Natural killer cell (primary cell): ENCODE measurements at regions not wholly inside any gene's neighbourhood (a gene's known extent, or its start where the extent isn't known, plus 50 kb on each side); places are given as distances from the start of the nearest gene placed in this dataset.

Experiments
- ATAC-seq, 3 donors: fragments of 150-1000 bp in 2 of 3; fragments of 200-7000 bp in 1 of 3; cut with Tn5 transposase; 1 replicate in 1 of 3; 2 replicates in 2 of 3; pipeline ENCODE4 v1.10.0; 2021; ENCODE audit warnings: mild to moderate bottlenecking in 2 of 3, moderate library complexity in 2 of 3
- DNase-seq, 2 donors: peaks; one replicate each; pipeline versions ENCODE4 v3.0.0 to v3.0.0-alpha.2; 2013 to 2021; ENCODE audit warnings: mixed read lengths in 1 of 2
- H3K27ac ChIP-seq: one replicate; pipeline ENCODE4 v1.5.1; 2013; ENCODE audit warnings: mild to moderate bottlenecking, low read length
- H3K27me3 ChIP-seq: one replicate; pipeline ENCODE4 v1.6.1; 2013; ENCODE audit warnings: low read length; ENCODE audit not compliant: control insufficient read depth, insufficient read depth
- H3K36me3 ChIP-seq: one replicate; pipeline ENCODE4 v1.6.1; 2013; ENCODE audit warnings: low read length; ENCODE audit not compliant: control insufficient read depth, insufficient read depth
- H3K4me1 ChIP-seq: one replicate; pipeline ENCODE4 v1.6.1; 2013; ENCODE audit warnings: low read length; ENCODE audit not compliant: control insufficient read depth, insufficient read depth
- H3K4me3 ChIP-seq: one replicate; pipeline ENCODE4 v1.5.1; 2013; ENCODE audit warnings: low read length
- H3K9me3 ChIP-seq: one replicate; pipeline ENCODE4 v1.6.1; 2013; ENCODE audit warnings: low read length; ENCODE audit not compliant: control insufficient read depth, insufficient read depth
- H3K27ac Mint-ChIP-seq, 2 donors: one replicate each; pipeline ENCODE4 v1.8.0; 2022; ENCODE audit warnings: mild to moderate bottlenecking in 2 of 2, mixed read lengths in 2 of 2, moderate library complexity in 1 of 2
- H3K27me3 Mint-ChIP-seq, 2 donors: one replicate each; pipeline ENCODE4 v1.8.0; 2022; ENCODE audit warnings: low read depth in 2 of 2, mixed read lengths in 2 of 2
- H3K36me3 Mint-ChIP-seq: one replicate; pipeline ENCODE4 v1.8.0; 2022; ENCODE audit warnings: mixed read lengths
- H3K4me1 Mint-ChIP-seq, 2 donors: one replicate each; pipeline ENCODE4 v1.8.0; 2022; ENCODE audit warnings: mixed read lengths in 2 of 2
- H3K4me3 Mint-ChIP-seq: one replicate; pipeline ENCODE4 v1.8.0; 2022; ENCODE audit warnings: mild to moderate bottlenecking, moderate library complexity, mixed read lengths
- H3K9me3 Mint-ChIP-seq, 2 donors: one replicate each; pipeline ENCODE4 v1.8.0; 2022; ENCODE audit warnings: mixed read lengths in 2 of 2
- CTCF ChIP-seq: fragments of 200-600 bp; IDR thresholded peaks from one replicate; pipeline ENCODE4 v1.8.0; 2022; ENCODE audit warnings: antibody characterized with exemption
- WGBS: methylation state at CpG from one replicate; pipeline ENCODE4 v1.1.7; 2013; ENCODE audit warnings: missing lambda C conversion rate; ENCODE audit not compliant: insufficient coverage; 5-methylcytosine and 5-hydroxymethylcytosine counted together
- intact Hi-C: fragments of 100-400 bp; cut with micrococcal nuclease; formaldehyde crosslinking; loops from one replicate; pipeline ENCODE4 v1.14.2; 2022

GRCh38 chr16:26688699-26689098, 378.0 kb upstream of the C16orf82 start:
- no peaks in the 10 kb centered on the region for H3K36me3 Mint-ChIP-seq
- WGBS: 80% methylated on average over 5 of the region's 7 CpGs
- no peak for ATAC-seq
- no peak overlapping the region for H3K4me3 Mint-ChIP-seq
- no peak for TF ChIP-seq CTCF
- Histone ChIP-seq H3K4me1 (no peaks in the 10 kb centered on the region), H3K36me3 (no peaks in the 10 kb centered on the region), H3K27ac (no peak overlapping the region), H3K9me3 (no peaks in the 10 kb centered on the region), H3K4me3 (no peak overlapping the region), H3K27me3 (no peaks in the 10 kb centered on the region)
- no peaks in the 10 kb centered on the region for H3K9me3 Mint-ChIP-seq
- intact Hi-C loops: no loop called here
- DNase-seq: no peak
- H3K4me1 Mint-ChIP-seq: no peaks in the 10 kb centered on the region
- peaks cover 5 to 6% of the 10 kb centered on the region in 2 donors for H3K27me3 Mint-ChIP-seq
- no peak overlapping the region for H3K27ac Mint-ChIP-seq

- no peak overlapping the region for H3K27ac Mint-ChIP-seq
- H3K9me3 ChIP-seq: no peaks in the 10 kb centered on the region
- no peaks in the 10 kb centered on the region for H3K27me3 ChIP-seq
- TF ChIP-seq CTCF: no peak
- no peak overlapping the region for H3K27ac ChIP-seq
- H3K36me3 Mint-ChIP-seq: no peaks in the 10 kb centered on the region
- H3K4me1 Mint-ChIP-seq: no peaks in the 10 kb centered on the region
- no CpG with 5 or more reads among the region's 1 CpG for WGBS
- H3K36me3 ChIP-seq: no peaks in the 10 kb centered on the region
- H3K4me1 ChIP-seq: no peaks in the 10 kb centered on the region
- H3K27me3 Mint-ChIP-seq: peaks cover 5 to 8% of the 10 kb centered on the region in 2 donors
- intact Hi-C loops: no loop called here
- no peak overlapping the region for H3K4me3 Mint-ChIP-seq
- no peak for DNase-seq
- ATAC-seq: no peak
- H3K4me3 ChIP-seq: no peak overlapping the region
- H3K9me3 Mint-ChIP-seq: no peaks in the 10 kb centered on the region
These were observed 374.1 kb upstream of the C16orf82 start for GRCh38 chr16:26692658-26693057.

- no peak for TF ChIP-seq CTCF
- Histone ChIP-seq H3K27me3 (no peaks in the 10 kb centered on the region), H3K4me1 (no peaks in the 10 kb centered on the region), H3K27ac (no peak overlapping the region), H3K4me3 (no peak overlapping the region), H3K9me3 (no peaks in the 10 kb centered on the region), H3K36me3 (no peaks in the 10 kb centered on the region)
- WGBS: 72% methylated on average over 2 of the region's 2 CpGs
- no peaks in the 10 kb centered on the region for H3K4me1 Mint-ChIP-seq
- ATAC-seq (no peak), DNase-seq (no peak)
- H3K4me3 Mint-ChIP-seq: no peak overlapping the region
- H3K27ac Mint-ChIP-seq: no peak overlapping the region
- peaks cover 5 to 12% of the 10 kb centered on the region in 2 donors for H3K27me3 Mint-ChIP-seq
- no peaks in the 10 kb centered on the region for H3K36me3 Mint-ChIP-seq
- H3K9me3 Mint-ChIP-seq: peaks cover 2 to 4% of the 10 kb centered on the region in 2 donors
- intact Hi-C loops: no loop called here
These were observed 368.9 kb upstream of the C16orf82 start for GRCh38 chr16:26697807-26698206.

- Histone ChIP-seq H3K36me3 (no peaks in the 10 kb centered on the region), H3K9me3 (no peaks in the 10 kb centered on the region), H3K4me1 (no peaks in the 10 kb centered on the region), H3K27ac (no peak overlapping the region), H3K27me3 (no peaks in the 10 kb centered on the region), H3K4me3 (no peak overlapping the region)
- H3K4me1 Mint-ChIP-seq: no peaks in the 10 kb centered on the region
- no peak overlapping the region for H3K27ac Mint-ChIP-seq
- DNase-seq (no peak), ATAC-seq (no peak)
- H3K36me3 Mint-ChIP-seq: no peaks in the 10 kb centered on the region
- no peak overlapping the region for H3K4me3 Mint-ChIP-seq
- TF ChIP-seq CTCF: no peak
- WGBS: 75% methylated on average over 1 of the region's 1 CpG
- H3K27me3 Mint-ChIP-seq: peaks cover 0 to 12% of the 10 kb centered on the region in 2 donors
- peaks cover 2 to 4% of the 10 kb centered on the region in 2 donors for H3K9me3 Mint-ChIP-seq
- intact Hi-C loops: no loop called here
These were observed 366.5 kb upstream of the C16orf82 start for GRCh38 chr16:26700250-26700649.
